Eye (tissue), 1 donor: ENCODE measurements at regions not wholly inside any gene's neighbourhood (a gene's known extent, or its start where the extent isn't known, plus 50 kb on each side); places are given as distances from the start of the nearest gene placed in this dataset.
A peak's percentile ranks its signal among the peaks of the same experiment; 100 is the strongest.

Source experiments
- DNase-seq: peaks from one replicate; pipeline ENCODE4 v3.0.0-alpha.2; 2015

DNA sequence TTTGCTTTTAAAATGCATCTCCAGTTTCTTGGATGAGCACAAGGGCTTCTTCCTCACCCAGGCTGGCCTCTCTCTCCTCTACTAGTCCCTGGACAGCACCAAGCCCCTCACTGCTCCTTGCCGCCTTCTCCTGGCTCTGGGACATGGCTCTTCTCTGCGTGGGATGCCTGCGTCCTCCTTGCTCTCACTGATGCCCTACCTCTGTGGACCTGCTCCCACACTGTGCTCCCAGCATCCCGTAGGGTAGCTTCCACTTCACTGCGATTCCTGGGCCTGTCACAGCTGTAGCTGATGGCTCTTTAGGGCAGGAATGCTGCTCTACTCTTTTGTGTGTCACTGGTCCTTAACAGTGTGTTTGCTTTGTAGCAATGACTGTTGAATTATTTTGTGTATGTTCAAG, 136.3 kb downstream of the SNX19 start:
- DNase-seq = no peak

DNA sequence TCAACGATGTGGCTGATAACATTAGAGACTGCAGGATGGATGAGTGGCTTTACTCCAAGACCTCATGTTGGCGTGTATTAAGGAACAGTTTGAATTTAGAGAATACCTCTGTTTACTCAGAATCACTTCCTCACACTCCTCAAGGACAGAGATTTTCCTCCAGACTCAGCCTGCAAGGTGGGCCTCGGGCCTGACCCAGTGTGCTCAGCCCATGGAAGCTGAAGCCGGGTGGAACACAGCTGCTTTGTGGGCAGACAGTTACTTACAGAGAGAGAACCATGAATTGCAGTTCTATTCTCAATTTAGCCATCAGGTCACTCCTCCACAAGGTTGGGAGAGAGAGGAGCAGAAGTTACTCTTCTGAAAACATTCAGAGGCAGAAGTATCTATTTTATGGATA, 135.8 kb downstream of the SNX19 start:
- DNase-seq = no peak

DNA sequence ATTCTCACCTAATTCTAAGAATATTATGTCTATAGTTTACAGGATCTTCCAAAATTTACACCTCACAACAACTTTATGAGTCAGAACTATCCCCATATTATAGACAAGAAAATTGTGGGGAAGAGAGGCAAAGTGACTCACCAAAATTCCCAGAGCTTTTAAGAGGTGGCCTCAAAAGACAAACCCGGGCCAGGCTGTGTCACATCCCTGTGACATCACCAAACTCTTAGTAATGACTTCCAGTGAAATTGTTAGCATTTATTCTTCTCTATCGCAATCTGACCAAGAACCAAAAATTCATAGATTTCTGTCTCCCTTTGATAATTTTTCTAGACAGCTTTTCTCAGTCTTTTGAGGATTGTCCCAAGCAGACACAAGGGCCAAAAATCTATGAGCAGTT, 134.3 kb downstream of the SNX19 start:
- DNase-seq = no peak

DNA sequence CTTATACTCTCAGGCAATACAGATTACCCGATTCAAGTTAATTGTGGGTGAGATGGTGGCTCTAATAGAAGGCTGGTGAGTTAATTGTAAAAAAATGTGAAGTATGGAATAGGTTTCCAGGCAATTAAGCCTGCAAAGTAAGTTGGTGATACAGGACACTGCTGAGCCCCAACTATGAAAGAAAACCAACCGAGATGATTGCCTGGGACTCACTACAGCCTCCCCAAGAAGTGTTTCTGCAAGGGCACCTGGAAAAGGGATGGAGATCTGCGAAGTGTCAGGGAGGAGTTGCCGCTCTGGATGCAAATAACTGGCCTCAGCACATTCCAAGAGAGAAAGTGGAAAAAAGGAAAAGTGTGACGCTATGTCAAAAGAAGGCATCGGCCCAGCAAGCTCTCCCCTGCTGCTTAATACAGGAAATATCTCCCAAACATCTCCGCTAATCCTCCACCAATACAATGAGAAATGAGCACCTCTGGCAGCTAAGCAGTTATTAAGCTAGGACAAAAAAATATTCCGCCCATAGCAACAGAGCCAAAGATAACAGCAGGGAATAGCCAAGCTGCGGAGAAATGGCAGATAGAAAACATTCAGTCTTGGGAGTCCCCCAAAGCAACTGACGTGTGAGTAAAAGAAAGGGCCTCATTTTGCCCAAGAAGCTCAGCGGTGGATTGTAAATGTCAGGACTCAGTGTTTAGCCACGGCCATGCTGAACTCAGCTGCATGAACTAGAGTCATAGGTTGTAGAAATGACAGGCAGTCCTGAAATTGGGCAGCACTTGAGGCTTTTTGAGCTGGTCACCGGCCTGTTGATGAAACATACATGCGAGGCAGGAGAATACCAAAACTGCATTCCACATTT, 133.7 kb downstream of the SNX19 start:
- DNase-seq = peak; percentile 82

DNA sequence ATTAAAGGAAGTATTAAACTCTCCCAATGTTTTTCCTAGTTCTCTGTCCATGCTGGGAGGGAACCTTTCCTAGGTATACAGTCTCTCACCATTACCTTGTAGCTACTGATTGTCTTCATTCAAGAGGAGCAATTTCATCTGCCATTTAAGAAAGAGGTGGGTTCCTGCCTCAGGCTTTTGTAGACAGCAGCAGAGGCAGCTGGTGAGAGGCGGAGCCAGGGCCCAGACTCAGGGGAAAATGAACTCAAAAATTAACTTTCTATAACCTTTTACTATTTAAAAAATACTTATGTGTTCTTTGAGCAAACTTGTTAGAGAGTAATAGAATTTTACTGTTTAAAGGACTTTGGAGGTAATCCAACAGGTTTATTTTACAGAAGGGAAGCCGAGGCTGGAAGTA, 133.0 kb downstream of the SNX19 start:
- no peak for DNase-seq

DNA sequence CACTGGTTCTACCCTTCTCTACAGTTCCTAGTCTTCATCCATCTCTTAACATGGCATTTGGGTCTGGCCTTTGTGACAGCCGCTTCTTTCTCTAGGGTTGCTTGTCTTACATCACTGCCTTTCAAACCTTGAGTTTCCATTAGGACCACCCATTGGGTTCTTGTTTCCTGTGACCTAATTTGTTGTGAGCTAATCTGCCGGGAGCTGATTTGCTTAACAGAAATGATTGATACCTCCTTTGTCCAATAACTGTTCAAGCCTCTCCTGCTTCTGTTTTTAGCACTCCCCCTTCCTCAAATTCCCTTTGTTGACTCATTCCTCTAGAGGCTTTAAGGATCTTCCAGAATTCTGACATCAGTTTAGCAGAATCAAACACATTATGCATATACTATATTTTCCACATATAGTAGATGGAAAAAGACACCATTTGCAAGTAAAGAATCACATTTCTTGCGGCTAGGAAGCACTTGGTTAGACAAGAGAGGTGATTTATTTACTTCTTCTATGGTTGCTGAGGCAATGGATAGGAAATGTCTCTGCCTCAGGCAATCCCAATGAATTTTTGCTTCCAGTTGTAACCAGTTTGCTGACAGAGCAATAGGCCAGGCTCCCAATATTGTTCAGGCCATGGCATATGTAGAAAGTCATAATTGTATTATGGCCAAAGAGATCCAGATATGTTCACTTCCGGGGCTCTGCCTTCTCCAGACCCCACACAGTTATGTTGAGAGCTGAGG, 130.7 kb downstream of the SNX19 start:
- DNase-seq = peak; percentile 63

DNA sequence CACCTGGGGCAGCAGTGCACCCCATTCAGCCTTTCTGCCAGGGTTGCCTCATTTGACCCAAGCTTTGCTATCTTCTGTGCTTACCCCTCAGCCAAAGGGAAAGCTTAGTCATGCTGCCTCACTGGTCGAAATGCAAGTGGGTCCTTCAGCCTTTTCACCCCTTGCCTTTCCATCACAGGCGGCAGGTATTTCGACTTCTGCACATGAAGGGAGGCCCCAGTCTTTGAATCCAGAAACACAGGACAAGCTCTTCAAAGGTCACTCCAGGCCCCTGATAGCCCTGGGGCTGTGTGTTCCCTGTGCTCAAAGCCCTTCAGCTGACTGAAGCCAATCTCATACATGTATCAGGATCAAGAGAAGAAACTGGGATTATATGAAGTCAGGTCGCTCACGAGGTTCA, 129.7 kb downstream of the SNX19 start:
- no peak for DNase-seq

DNA sequence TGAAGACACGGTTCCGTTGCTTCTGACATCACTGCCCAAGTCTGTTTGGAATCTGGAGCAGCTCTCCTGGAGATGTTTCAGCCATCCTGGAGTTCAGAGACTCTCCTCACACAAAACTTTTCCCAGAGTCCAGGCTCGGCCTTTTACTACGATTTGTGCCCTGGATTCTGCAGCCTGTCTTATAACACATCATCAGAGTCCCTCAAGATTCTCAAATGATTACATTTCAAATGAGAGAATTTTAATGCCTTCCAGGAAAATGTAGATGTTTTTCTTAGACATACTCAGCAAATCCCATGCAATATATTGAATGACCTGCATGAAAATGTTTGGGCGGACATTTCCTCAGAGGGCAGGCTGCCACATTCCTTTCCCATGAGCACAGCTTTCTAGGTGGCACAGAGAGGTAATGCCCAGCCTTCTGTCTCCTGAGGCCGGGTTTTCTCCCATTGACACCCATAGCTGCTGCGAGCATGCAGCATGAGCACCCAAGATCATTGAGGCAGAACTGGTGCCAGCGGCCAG, 129.1 kb downstream of the SNX19 start:
- DNase-seq = peak; percentile 41

DNA sequence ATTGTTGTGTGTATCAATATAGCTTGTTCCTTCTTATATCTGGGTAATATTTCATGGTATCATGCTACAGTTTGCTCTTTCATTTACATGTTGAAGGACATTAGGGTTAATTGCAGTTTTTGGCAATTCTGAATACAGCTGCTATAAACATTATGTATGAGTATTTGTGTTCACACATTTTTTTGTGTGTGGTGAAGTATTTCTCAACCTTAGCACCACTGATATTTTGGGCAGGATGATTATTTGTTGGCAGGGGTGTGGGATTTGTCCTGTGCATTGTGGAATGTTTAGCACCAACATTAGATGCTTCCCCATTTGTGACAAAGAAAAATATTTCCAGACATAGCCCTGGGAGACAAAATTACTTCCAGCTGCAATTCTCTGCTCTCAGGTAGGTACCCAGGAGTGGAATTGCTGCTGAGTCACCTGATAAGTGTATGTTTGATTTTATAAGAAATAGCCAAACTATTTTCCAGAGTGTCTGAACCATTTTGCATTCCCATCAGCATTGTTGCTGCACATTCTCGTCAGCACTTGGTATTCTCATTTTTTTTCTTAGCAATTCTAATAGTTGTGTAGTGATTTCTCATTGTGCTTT, 128.2 kb downstream of the SNX19 start:
- no peak for DNase-seq

DNA sequence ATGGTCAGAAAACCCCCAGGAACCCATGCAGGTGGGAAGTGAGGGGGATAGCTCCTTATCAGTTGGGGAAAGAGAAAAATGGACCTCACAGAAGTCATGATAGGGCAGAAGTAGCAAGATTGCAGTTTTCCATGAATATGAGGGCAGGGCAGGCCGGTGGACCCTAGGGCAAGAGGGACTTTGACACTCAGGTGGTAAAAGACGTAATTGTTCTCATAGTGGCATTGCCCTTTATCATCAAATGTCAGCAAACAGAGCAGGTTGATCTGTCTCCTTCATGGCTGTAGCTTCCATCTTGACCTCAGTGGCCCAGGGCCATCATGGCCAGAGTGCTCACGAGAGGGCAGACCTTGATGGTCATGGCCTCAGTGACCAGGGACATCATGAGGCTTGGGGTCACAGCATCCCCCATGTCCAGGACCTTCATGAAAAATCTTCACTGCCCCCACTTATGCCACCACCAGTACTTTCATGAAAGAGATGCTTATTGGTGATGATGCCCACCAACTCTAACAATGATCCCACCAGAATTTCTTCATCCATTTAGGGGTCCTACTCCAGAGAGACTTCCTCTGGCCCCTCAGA, 127.1 kb downstream of the SNX19 start:
- DNase-seq = no peak

DNA sequence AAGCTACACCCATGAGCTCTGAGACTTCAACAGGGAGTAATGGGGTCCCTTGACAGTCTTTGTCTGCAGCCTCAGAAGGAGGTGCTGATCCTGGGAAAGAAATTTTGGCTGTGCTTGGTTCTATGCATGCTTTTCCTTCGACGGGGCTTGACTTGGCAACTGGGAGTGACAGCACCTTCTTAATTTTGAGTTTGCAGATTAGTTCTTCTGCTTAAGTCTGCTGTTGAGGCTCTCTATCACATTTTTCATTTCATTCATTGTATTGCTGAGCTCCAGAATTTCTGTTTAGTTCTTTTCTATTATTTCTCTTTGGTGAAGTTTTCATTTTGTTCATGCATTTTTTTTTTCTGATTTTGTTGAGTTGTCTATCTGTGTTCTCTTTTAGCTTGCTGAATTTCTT, 125.6 kb downstream of the SNX19 start:
- no peak for DNase-seq

DNA sequence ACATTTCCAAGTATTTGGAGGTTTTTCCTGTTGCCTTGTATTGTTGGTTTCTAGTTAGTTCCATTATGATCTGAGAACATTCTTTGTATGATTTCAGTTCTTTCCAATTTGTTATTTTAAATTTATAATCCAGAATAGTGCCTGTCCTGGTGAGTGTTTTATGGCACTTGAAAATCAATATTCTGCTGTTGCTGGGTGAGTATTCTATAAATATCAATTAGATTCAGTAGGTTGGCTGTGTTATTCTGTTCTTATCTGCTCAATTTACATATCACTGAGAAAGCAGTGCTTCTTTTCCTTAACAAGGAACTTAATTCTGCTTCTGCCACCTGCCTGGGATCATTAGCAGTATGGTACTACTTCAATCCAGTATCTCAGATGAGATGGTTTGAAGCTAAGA, 123.5 kb downstream of the SNX19 start:
- no peak for DNase-seq

DNA sequence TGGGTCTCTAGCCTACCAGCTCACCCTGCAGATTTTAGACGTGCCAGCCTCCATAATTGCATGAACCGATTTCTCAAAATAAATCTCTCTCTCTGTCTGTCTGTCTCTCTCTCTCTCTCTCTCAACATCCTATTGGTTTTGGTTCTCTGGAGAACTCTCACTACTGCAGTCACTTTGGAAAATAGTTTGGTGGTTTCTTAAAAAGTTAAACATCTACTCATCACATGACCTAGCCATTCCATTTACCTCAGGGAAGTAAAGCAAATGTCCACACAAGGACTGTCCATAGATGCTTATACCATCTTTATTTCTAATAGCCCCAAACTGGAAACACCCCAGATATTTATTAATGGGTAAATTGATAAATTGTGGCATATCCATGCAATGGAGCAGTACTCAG, 119.5 kb downstream of the SNX19 start:
- DNase-seq = no peak

DNA sequence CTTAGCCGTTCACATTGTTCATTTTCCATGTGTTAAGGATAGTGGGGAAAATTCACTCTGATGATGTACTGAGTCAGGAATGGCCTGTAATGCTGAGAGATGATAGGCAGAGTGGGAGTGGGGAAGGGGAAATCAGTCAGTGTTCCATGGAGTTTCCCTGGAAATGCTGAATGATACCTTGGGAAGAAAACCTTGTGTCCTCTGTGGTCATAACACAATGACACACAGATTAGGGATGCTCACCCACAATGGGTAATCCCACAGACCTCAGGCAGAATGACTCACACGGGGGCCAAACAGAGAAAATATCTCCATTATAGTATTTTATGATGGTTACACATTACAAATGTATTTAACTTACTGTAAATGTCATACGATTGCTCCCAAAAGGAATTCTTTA, 118.0 kb downstream of the SNX19 start:
- DNase-seq = no peak

DNA sequence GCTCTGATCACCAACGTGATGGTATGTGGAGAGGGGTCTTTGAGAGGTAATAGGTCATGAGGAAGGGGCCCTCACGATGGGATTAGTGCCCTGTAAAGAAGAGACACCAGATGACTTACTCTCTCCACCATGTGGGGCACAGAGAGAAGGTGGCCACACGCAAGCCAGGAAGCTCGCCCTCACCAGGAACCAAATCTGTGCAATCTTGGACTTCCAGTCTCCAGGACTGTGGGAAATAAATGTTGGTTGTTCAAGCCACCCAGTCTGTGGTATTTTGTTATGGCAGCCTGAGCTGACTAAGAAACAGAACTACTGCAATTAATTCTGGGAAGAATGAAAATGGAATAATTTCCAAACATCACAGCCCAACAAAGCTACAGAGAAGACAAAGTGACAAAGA, 117.5 kb downstream of the SNX19 start:
- DNase-seq = no peak

DNA sequence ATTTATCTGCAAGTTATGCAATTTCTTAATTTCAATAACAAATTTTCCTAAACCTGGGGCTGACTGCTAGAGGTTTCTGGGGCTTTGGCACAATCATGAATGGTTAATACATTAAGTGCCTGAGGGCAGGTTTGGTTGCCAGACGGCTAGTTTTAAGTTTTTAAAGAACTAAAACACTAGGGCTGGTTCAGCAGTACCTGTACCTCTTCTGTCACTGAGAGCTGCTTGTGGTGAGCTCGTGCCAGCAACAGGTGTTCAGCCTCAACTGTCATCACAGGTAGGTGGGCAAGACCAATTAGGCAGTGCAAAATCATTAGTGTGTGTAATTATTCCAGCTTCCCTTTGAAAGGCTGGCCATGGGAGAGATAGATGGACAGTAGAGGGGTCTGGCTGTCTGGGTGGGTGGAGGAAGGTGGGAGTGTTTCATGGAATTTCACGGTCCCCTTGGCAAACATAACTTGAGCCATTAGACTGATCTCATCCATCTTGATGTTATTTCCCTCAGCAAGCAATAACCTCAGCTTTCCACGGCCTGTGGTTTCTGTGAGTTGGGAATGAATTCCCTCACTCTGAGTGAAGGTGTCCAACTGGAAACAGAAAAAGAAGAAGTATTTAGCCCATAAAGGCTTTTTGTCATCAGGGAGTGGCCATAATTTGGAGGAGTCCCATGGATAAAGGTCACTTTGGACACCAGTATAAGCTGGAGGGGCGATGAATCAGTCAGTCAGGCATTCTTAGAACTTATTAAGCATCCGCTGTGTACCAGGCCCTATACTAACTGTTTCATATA, 114.8 kb downstream of the SNX19 start:
- DNase-seq = peak; percentile 31

DNA sequence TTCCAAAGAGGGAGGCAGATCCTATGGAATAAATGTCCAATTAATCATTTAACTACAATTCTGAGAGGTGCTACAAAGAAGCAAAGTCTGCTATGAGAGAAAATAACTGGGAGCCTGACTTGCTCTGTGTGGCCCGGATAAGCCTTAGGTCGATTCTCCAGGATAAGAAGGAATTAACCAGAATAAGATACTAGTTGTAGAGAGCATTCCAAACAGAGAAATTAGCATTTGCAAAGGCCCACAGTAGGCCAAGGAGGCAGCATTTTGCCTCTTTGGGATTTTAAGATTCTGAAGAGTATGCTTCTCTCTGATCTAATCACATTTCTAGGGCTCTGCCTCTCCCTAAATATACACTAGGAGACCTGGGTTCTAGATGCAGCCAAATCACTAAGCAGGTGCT, 113.7 kb downstream of the SNX19 start:
- no peak for DNase-seq

DNA sequence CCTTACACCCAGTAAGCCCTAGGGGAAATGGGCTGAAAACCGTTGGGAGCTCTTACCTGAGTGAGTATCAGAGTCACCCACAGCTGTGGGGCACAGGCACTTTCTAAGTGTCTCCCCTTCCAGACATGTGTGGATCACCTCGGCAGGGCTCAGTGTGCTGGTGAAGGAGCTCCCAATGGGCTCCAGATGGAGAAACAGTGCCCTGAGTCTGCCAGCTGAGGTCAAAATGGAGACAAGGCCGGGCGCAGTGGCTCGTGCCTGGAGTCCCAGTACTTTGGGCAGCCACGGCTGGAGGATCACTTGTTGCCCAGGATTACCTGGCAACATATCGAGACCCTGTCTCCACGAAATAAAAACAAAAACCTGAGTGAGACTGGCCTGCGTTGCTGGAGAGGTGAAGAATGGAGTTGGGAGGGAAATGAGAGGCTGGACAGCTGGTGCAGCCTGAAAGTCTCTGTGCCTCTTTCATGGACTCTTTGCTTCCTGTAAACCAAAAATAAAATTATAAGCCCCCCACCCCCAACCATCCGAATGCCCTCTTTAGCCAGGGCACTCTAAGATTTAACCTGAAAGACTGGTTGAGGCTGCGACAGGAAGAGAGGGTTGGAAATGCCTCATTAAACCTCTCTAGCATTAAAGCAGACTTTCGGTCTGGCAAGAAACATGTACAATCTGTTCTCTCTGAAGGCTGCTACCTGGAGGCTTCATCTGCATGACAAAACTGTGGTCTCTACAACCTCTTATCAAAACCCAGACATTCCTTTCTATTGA, 111.8 kb downstream of the SNX19 start:
- DNase-seq = no peak

DNA sequence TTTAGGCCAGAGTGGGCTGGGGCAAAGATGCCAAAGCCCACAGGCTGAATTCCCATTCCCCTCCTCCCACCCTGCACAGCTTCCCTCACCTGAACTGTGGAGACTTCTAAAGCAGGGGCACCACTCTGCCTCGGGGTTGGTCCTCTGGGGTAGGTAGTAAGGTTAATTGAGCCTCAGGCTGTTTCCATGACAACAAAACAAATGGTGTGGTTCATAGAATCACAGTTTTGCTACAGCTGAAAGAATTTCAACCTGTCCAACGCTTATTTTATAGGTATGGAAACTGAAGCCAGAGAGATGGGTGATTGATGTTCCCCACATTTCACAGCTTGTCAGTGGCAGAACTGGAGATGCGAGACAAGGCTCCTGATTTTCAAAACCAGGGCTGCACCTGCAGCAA, 109.5 kb downstream of the SNX19 start:
- peak; percentile 29 for DNase-seq

DNA sequence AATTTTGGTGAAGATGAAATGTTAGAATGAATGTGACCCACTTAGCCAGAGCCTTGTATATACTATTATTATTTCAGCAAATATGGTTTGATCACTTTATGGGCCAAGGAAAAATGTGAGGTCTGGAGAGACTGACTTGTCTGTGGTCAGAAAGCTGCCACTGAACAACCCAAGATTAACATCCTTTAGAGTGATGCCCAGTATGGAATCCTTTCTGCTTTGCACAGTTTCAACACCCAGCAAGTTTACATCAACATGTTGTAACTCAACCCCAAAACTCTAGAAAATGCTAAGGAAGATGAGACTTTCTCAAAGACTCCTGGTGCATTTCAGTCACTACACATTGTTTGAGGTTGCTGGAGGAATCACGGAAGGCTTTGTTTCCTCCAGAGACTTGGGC, 107.7 kb downstream of the SNX19 start:
- no peak for DNase-seq

DNA sequence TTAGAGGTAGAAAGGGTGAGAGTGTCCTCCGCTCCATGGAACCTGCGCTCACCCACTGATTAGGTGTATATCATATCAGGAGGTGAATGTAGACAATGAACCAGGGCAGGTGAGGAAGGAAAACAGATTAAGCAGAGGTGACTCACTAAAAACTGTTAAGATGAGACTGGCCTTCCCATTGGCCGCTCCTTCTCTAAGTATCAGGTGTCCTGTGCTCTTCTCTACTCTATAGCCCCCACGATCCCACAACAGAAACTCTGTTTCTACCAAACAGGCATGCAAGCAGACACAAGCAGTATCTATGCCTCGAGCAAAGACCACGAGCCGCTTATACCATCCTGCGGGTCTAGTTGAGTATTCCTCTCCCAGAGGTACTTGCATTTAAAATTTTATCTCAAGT, 103.1 kb downstream of the SNX19 start:
- DNase-seq = no peak

DNA sequence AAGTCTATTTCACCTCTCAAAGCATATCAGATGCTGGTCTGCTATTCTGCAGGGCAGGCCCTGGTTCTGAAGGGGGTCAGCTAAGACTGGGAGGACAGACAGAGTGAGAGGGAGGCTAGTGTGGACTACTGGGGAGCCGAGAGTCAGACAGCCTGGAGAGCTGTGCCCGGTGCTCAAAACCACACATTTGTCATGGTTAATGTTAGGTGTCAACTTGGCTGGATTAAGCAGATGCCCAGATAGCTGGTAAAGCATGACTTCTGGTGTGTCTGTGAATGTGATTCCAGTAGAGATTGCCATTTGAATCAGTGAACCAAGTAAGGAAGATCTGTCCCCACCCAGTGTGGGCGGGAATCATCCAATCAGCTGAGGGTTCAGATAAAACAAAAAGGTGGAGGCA, 102.6 kb downstream of the SNX19 start:
- DNase-seq = no peak
